T-cell (primary cell): ENCODE measurements at regions not wholly inside any gene's neighbourhood (a gene's known extent, or its start where the extent isn't known, plus 50 kb on each side); places are given as distances from the start of the nearest gene placed in this dataset.
A peak's percentile ranks its signal among the peaks of the same experiment; 100 is the strongest.
"Not testable (repeated sequence)": the region's sequence is repeated elsewhere in the genome, so short reads cannot be mapped to it uniquely, and the experiment has no call there.

Experiments
- ATAC-seq, 4 experiments: fragments of 200-7000 bp in 3 of 4; fragments of 150-1000 bp in 1 of 4; cut with Tn5 transposase; replicated peaks in 1 of 4; 1 replicate in 3 of 4; 2 replicates in 1 of 4; pipeline ENCODE4 v1.10.0; 2021; ENCODE audit warnings: moderate library complexity in 3 of 4, mild to moderate bottlenecking in 2 of 4, moderate number of reproducible peaks in 1 of 4
- CTCF ChIA-PET, 2 donors: fragments of 300-600 bp; sonication (Branson Sonifier 250); formaldehyde crosslinking; loops; one replicate each; lab custom pipeline; 2022; ENCODE audit warnings: antibody characterized with exemption in 2 of 2; lab: Charles Lee
- POLR2A ChIA-PET, 2 donors: fragments of 300-600 bp; sonication (Branson Sonifier 250); formaldehyde crosslinking; loops; one replicate each; lab custom pipeline; 2022; ENCODE audit warnings: antibody characterized with exemption in 2 of 2; lab: Charles Lee
- DNase-seq, 35 experiments: peaks; one replicate each; pipeline versions ENCODE4 v3.0.0 to v3.0.0-alpha.2; 2013 to 2023
- H3K27ac ChIP-seq: one replicate; pipeline ENCODE4 v1.5.1; 2013; ENCODE audit warnings: low read length
- H3K27me3 ChIP-seq, 2 experiments: replicated peaks in 1 of 2; 1 replicate in 1 of 2; 2 replicates in 1 of 2; pipeline versions ENCODE4 v1.6.1 to v1.7.0; 2013; ENCODE audit warnings: low read length in 1 of 2, mixed read lengths in 1 of 2; ENCODE audit not compliant: control insufficient read depth in 2 of 2, insufficient read depth in 2 of 2; ENCODE audit errors: extremely low read depth in 1 of 2
- H3K36me3 ChIP-seq, 2 donors: 1 replicate in 1 of 2; 2 replicates in 1 of 2; pipeline versions ENCODE4 v1.6.1 to v1.7.0; 2013; ENCODE audit warnings: low read length in 1 of 2; ENCODE audit not compliant: control insufficient read depth in 2 of 2, insufficient read depth in 1 of 2; ENCODE audit errors: extremely low read depth in 1 of 2
- H3K4me1 ChIP-seq, 2 experiments: 1 replicate in 1 of 2; 2 replicates in 1 of 2; pipeline versions ENCODE4 v1.6.1 to v1.7.0; 2013; ENCODE audit warnings: low read length in 2 of 2, mixed read lengths in 1 of 2; ENCODE audit not compliant: insufficient read depth in 2 of 2, control insufficient read depth in 1 of 2; ENCODE audit errors: extremely low read depth in 1 of 2
- H3K4me3 ChIP-seq, 2 donors: 1 replicate in 1 of 2; 2 replicates in 1 of 2; pipeline versions ENCODE4 v1.5.1 to v1.7.0; 2013; ENCODE audit warnings: mild to moderate bottlenecking in 2 of 2, low read length in 1 of 2, moderate library complexity in 1 of 2; ENCODE audit not compliant: control insufficient read depth in 1 of 2; ENCODE audit errors: extremely low read depth in 1 of 2
- H3K9me3 ChIP-seq: 2 replicates; pipeline ENCODE4 v1.7.0; 2013
- H3K27ac Mint-ChIP-seq, 2 donors: one replicate each; pipeline ENCODE4 v1.8.0; 2020 to 2021; ENCODE audit warnings: mild to moderate bottlenecking in 2 of 2, mixed read lengths in 2 of 2
- H3K27me3 Mint-ChIP-seq, 2 donors: one replicate each; pipeline ENCODE4 v1.8.0; 2021 to 2022; ENCODE audit warnings: mixed read lengths in 2 of 2
- H3K36me3 Mint-ChIP-seq: one replicate; pipeline ENCODE4 v1.8.0; 2021; ENCODE audit warnings: mixed read lengths
- H3K4me1 Mint-ChIP-seq, 3 donors: one replicate each; pipeline ENCODE4 v1.8.0; 2020 to 2022; ENCODE audit warnings: mixed read lengths in 3 of 3, mild to moderate bottlenecking in 1 of 3
- H3K4me3 Mint-ChIP-seq, 3 donors: one replicate each; pipeline ENCODE4 v1.8.0; 2020 to 2022; ENCODE audit warnings: mild to moderate bottlenecking in 3 of 3, mixed read lengths in 3 of 3, moderate library complexity in 3 of 3
- H3K9me3 Mint-ChIP-seq, 3 donors: one replicate each; pipeline ENCODE4 v1.8.0; 2020 to 2022; ENCODE audit warnings: mixed read lengths in 3 of 3
- WGBS: methylation state at CpG from one replicate; pipeline ENCODE4 v1.1.5; 2013; ENCODE audit warnings: missing lambda C conversion rate; ENCODE audit not compliant: insufficient coverage; 5-methylcytosine and 5-hydroxymethylcytosine counted together

GRCh38 chr4:71110499-71110898, 117.0 kb downstream of the DCK start:
- H3K36me3 ChIP-seq: no peaks in the 10 kb centered on the region
- CTCF ChIA-PET: no interaction called here
- no peaks in the 10 kb centered on the region for H3K27me3 ChIP-seq
- no peak for DNase-seq
- Mint-ChIP-seq H3K36me3 (no peaks in the 10 kb centered on the region), H3K4me3 (no peak overlapping the region), H3K9me3 (no peaks in the 10 kb centered on the region), H3K27ac (peak overlapping the region; percentile 74 to 80), H3K4me1 (peaks cover 44 to 50% (median 45%) of the 10 kb centered on the region in 3 donors), H3K27me3 (no peaks in the 10 kb centered on the region)
- no peaks in the 10 kb centered on the region for H3K9me3 ChIP-seq
- no peak for ATAC-seq
- POLR2A ChIA-PET: interaction anchor here in 1 of 2 donors (0.7 kb wide), 1 partner anchor 31 kb away, joined by 3 read pairs; no protein-coding TSS in a partner anchor
- peak overlapping the region; percentile 64 for H3K27ac ChIP-seq
- 76% methylated on average over 2 of the region's 2 CpGs for WGBS
- peaks cover 29 to 33% of the 10 kb centered on the region in 2 experiments for H3K4me1 ChIP-seq
- no peak overlapping the region for H3K4me3 ChIP-seq

DNA sequence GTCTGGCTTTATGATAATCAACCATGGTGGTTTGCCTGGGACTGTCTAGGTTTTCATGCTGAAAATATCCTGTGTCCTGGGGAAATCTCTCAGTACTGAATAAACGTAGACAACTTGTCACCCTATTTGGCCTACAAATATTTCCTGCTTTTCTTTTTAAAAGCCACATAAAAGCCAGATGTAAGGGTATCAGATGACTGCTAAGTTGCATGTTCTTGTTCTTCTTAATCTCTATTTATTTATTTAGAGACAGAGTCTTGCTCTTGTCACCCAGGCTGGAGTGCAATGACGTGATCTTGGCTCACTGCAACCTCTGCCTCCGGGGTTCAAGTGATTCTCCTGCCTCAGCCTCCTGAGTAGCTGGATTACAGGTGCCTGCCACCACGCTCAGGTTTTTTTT, 117.7 kb downstream of the DCK start:
- Histone ChIP-seq H3K27ac (peak overlapping the region; percentile 64), H3K4me1 (peaks cover 29 to 33% of the 10 kb centered on the region in 2 experiments)
- DNase-seq: peak in 1 of 35 experiments; percentile 50
- H3K9me3 Mint-ChIP-seq, H3K9me3 ChIP-seq, H3K27me3 Mint-ChIP-seq, H3K36me3 ChIP-seq, H3K4me3 Mint-ChIP-seq, H3K4me3 ChIP-seq, H3K36me3 Mint-ChIP-seq, POLR2A ChIA-PET, H3K27me3 ChIP-seq: not testable (repeated sequence)
- Mint-ChIP-seq H3K27ac (peak overlapping the region; percentile 74 to 80), H3K4me1 (peaks cover 44 to 50% (median 45%) of the 10 kb centered on the region in 3 donors)
- peak in 2 of 4 experiments; percentile 71 to 87 for ATAC-seq
- CTCF ChIA-PET: interaction anchor here (0.6 kb wide), 3 partner anchors 12 to 111 kb away, joined by 3 to 5 read pairs (median 3); no protein-coding TSS in a partner anchor
- WGBS: no CpG with 5 or more reads among the region's 4 CpGs

- no peak for DNase-seq
- ChIA-PET CTCF (no interaction called here), POLR2A (no interaction called here)
- no peaks in the 10 kb centered on the region for H3K9me3 Mint-ChIP-seq
- no peak overlapping the region for H3K27ac Mint-ChIP-seq
- H3K36me3 ChIP-seq: no peaks in the 10 kb centered on the region
- no CpG with 5 or more reads among the region's 1 CpG for WGBS
- peaks cover 30 to 35% (median 33%) of the 10 kb centered on the region in 3 donors for H3K4me1 Mint-ChIP-seq
- H3K27me3 Mint-ChIP-seq: no peaks in the 10 kb centered on the region
- no peak for ATAC-seq
- no peak overlapping the region for H3K4me3 ChIP-seq
- no peaks in the 10 kb centered on the region for H3K36me3 Mint-ChIP-seq
- no peaks in the 10 kb centered on the region for H3K27me3 ChIP-seq
- no peak overlapping the region for H3K4me3 Mint-ChIP-seq
- H3K9me3 ChIP-seq: no peaks in the 10 kb centered on the region
- peaks cover 24 to 25% of the 10 kb centered on the region in 2 experiments for H3K4me1 ChIP-seq
- no peak overlapping the region for H3K27ac ChIP-seq
Measured at GRCh38 chr4:71113294-71113693, 119.8 kb downstream of the DCK start.

GRCh38 chr4:71120831-71121524, 127.5 kb downstream of the DCK start:
- Mint-ChIP-seq H3K9me3 (no peaks in the 10 kb centered on the region), H3K27me3 (peaks cover 0 to 8% of the 10 kb centered on the region in 2 donors), H3K4me1 (peaks cover 0 to 2% (median 0%) of the 10 kb centered on the region in 3 donors), H3K27ac (no peak overlapping the region), H3K36me3 (no peaks in the 10 kb centered on the region), H3K4me3 (no peak overlapping the region)
- no peak for DNase-seq
- Histone ChIP-seq H3K27ac (no peak overlapping the region), H3K4me1 (peaks cover 0 to 3% of the 10 kb centered on the region in 2 experiments), H3K27me3 (no peaks in the 10 kb centered on the region), H3K9me3 (no peaks in the 10 kb centered on the region), H3K4me3 (no peak overlapping the region), H3K36me3 (no peaks in the 10 kb centered on the region)
- ATAC-seq: no peak
- POLR2A ChIA-PET: no interaction called here
- WGBS: 91% methylated on average over 27 of the region's 37 CpGs
- CTCF ChIA-PET: no interaction called here

- H3K36me3 Mint-ChIP-seq: no peaks in the 10 kb centered on the region
- Histone ChIP-seq H3K27me3 (no peaks in the 10 kb centered on the region), H3K36me3 (no peaks in the 10 kb centered on the region), H3K4me3 (no peak overlapping the region), H3K9me3 (no peaks in the 10 kb centered on the region), H3K27ac (no peak overlapping the region), H3K4me1 (peaks cover 0 to 3% of the 10 kb centered on the region in 2 experiments)
- no peak overlapping the region for H3K4me3 Mint-ChIP-seq
- CTCF ChIA-PET: no interaction called here
- ATAC-seq: no peak
- no peak for DNase-seq
- 100% methylated on average over 2 of the region's 4 CpGs for WGBS
- peaks cover 0 to 8% of the 10 kb centered on the region in 2 donors for H3K27me3 Mint-ChIP-seq
- H3K4me1 Mint-ChIP-seq: no peaks in the 10 kb centered on the region
- no peaks in the 10 kb centered on the region for H3K9me3 Mint-ChIP-seq
- H3K27ac Mint-ChIP-seq: no peak overlapping the region
- POLR2A ChIA-PET: no interaction called here
Measured at GRCh38 chr4:71123951-71124350, 130.5 kb downstream of the DCK start.

DNA sequence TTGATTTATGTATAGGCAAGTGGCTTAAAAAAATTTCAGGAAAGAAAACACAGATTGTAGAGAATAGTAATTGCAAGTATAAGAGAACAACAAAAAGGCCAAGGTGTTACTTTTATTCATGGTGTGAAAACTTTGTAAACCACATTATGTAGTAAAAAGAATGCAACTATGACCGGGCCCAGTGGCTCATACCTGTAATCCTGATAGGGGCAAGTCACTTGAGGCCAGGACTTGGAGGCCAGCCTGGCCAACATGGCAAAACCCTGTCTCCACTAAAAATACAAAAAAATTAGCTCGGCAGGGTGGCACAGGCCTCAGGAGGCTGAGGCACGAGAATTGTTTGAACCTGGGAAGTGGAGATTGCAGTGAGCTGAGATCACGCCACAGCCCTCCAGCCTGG, 131.7 kb downstream of the DCK start:
- no peaks in the 10 kb centered on the region for H3K9me3 Mint-ChIP-seq
- no peaks in the 10 kb centered on the region for H3K36me3 ChIP-seq
- no peak overlapping the region for H3K4me3 Mint-ChIP-seq
- no peak overlapping the region for H3K27ac Mint-ChIP-seq
- no peaks in the 10 kb centered on the region for H3K27me3 ChIP-seq
- no peaks in the 10 kb centered on the region for H3K4me1 Mint-ChIP-seq
- H3K4me1 ChIP-seq: peaks cover 0 to 3% of the 10 kb centered on the region in 2 experiments
- no peak for ATAC-seq
- ChIA-PET POLR2A (no interaction called here), CTCF (no interaction called here)
- DNase-seq: no peak
- WGBS: no CpG with 5 or more reads among the region's 4 CpGs
- H3K4me3 ChIP-seq: no peak overlapping the region
- peaks cover 0 to 8% of the 10 kb centered on the region in 2 donors for H3K27me3 Mint-ChIP-seq
- no peaks in the 10 kb centered on the region for H3K9me3 ChIP-seq
- no peak overlapping the region for H3K27ac ChIP-seq
- H3K36me3 Mint-ChIP-seq: no peaks in the 10 kb centered on the region
